Astrocyte of the cerebellum (primary cell): ENCODE measurements at regions not wholly inside any gene's neighbourhood (a gene's known extent, or its start where the extent isn't known, plus 50 kb on each side); places are given as distances from the start of the nearest gene placed in this dataset.
A peak's percentile ranks its signal among the peaks of the same experiment; 100 is the strongest.

Experiments
- DNase-seq: peaks from one replicate; pipeline ENCODE4 v3.0.0-alpha.2; 2011; ENCODE audit warnings: low read depth
- H3K4me3 ChIP-seq: 2 replicates; pipeline ENCODE4 v1.5.1; 2011; ENCODE audit warnings: mild to moderate bottlenecking, low read depth, low read length, moderate library complexity
- in situ Hi-C: cut with HindIII; loops from 2 replicates; pipeline ENCODE4 v1.10.0; 2017; ENCODE audit warnings: low sequenced_read_pairs
- TF ChIP-seq, protein P1 (sequence below): IDR thresholded peaks from 2 replicates; pipeline ENCODE4 v1.5.1; 2012; ENCODE audit warnings: low read length, low read depth, moderate library complexity, mild to moderate bottlenecking; ENCODE audit errors: missing control alignments

DNA sequence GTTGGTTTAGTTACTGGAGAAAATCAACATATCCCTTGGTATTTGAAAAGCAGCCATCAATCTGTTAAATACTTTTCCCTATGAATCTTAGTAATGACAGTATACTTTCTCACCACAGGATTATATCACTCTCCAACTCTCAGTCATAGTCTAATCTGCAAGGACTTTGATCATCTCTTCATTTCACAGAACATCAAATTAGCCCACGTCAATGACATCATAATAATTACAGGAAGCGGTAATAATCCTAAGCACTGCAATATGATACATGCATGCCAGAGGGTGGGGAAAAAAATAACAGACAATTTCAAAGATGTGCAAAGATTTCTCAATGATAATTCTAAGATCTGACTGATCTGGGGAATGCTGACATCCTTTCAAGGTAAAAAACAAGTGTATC is 404.1 kb downstream of the GPM6A start:
- DNase-seq = no peak
- in situ Hi-C loops = no loop called here
- no peak overlapping the region for H3K4me3 ChIP-seq

DNA sequence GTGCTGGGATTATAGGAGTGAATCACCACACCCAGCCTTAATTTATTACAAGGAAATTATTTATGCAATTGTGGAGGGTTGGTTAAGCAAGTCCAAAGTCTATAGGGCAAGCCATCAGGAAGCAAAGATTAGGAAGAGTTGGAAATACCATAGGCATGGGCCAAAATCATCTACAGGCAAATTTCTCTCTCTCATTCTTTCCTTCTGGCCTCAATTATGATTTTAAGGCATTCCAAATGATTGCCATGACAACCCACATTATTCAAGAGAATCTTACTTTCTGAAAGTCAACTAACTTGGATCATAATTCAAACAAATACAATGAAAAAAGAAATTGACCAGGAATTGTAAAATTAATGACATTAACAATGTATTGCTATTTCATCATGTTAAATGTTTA is 400.8 kb downstream of the GPM6A start:
- no peak for DNase-seq
- in situ Hi-C loops = no loop called here
- H3K4me3 ChIP-seq = no peak overlapping the region
- TF ChIP-seq, protein P1, sequence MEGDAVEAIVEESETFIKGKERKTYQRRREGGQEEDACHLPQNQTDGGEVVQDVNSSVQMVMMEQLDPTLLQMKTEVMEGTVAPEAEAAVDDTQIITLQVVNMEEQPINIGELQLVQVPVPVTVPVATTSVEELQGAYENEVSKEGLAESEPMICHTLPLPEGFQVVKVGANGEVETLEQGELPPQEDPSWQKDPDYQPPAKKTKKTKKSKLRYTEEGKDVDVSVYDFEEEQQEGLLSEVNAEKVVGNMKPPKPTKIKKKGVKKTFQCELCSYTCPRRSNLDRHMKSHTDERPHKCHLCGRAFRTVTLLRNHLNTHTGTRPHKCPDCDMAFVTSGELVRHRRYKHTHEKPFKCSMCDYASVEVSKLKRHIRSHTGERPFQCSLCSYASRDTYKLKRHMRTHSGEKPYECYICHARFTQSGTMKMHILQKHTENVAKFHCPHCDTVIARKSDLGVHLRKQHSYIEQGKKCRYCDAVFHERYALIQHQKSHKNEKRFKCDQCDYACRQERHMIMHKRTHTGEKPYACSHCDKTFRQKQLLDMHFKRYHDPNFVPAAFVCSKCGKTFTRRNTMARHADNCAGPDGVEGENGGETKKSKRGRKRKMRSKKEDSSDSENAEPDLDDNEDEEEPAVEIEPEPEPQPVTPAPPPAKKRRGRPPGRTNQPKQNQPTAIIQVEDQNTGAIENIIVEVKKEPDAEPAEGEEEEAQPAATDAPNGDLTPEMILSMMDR = no peak

More for the DNA sequence above, 404.1 kb downstream of the GPM6A start:
- TF ChIP-seq, protein P1 = no peak

DNA sequence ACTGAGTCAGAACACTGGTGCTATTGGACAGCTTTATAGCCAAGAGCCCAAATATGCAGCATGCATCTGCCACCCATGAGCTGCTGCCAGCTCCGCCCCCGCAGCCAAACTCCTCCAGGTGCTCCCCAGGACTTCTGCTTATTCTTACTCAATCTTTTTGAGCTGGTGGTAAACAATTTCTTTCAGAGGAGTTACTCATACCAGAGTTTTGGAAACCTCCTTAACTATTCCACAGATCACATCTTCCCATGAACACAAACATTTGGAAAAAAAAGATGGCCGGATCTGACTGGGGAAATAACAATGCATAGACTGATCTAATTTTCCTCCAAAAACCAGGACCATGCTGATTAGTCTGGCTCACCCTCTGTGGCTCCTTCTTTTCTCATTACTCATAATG is 399.9 kb downstream of the GPM6A start:
- no peak for DNase-seq
- TF ChIP-seq, protein P1 = no peak
- in situ Hi-C loops = no loop called here
- H3K4me3 ChIP-seq = no peak overlapping the region

DNA sequence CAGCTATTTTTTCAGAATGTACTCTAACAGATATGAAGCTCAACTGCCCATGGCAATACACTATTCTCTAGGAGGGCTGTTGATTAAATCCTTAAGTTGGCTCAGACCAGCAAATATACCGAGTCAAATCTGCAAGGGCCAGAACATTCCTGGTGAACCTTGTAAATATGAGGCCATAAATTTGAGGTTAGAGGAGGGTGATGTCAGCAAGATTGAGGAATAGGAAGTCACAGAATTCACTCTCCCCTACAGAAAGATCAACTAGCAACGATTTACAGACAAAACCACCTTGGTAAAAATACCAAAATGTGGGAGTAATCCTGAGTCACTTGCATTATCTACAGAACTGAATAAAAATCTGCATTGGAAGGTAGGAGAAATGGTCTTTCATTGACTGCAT is 399.3 kb downstream of the GPM6A start:
- DNase-seq = peak; percentile 60
- in situ Hi-C loops = no loop called here
- TF ChIP-seq, protein P1 = no peak
- H3K4me3 ChIP-seq = no peak overlapping the region

DNA sequence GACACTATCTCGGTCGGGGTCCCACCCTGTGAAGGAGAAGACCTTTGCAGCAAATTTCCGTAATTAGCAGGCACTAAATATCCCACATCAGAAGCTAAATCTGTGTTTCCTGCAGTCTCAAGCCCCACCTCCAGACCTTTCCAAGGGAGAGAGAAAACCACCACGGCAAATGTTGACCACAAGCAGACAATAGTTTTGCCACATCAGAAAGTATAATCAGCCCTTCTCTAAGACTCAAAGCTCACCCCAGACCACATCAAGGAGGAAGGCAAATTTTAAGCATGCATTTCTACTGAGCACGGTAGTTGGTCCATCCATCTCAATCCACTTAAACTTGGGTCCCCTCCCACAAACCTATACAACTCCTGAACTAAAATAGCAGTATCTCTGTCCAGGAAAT is 398.5 kb downstream of the GPM6A start:
- in situ Hi-C loops = no loop called here
- TF ChIP-seq, protein P1 = no peak
- DNase-seq = peak; percentile 95
- no peak overlapping the region for H3K4me3 ChIP-seq

DNA sequence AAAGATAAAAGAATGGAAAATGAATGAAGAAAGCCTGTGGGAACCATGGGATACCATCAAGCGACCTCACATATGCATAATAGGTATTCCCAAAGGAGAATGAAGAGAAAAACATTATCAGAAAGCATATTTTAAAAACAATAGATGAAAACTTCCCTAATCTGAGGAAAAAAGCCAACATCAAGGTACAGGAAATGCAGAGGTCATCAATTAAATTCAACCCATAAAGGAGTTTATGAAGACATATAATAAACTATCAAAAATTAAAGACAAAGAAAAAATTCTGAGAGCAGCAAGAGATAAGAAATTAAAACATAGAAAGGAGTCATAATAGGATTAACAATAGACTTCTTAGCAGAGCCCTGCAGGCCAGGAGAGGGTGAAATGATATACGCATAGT is 397.5 kb downstream of the GPM6A start:
- H3K4me3 ChIP-seq = no peak overlapping the region
- TF ChIP-seq, protein P1 = no peak
- DNase-seq = no peak
- in situ Hi-C loops = no loop called here

DNA sequence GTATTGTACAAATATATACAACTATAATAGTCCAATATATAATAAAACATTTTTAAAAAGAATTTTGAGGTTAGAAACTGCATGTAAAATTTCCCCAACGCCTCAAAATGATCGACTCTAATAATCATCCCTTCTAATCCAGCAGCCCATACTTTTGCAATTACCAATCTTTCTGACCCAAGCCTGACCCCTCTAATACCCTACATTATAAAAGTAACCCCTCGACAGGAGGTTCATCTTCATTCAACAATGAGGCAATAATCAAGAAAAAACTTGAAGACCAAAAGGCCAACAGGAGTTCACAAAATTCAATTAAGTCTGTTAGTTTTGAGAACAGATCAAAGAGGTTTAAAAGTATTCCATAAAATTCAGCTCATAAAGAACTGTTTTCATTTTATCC is 393.5 kb downstream of the GPM6A start:
- TF ChIP-seq, protein P1 = no peak
- H3K4me3 ChIP-seq = no peak overlapping the region
- in situ Hi-C loops = no loop called here
- no peak for DNase-seq
